Spleen (tissue), 11 donors: ENCODE measurements at regions not wholly inside any gene's neighbourhood (a gene's known extent, or its start where the extent isn't known, plus 50 kb on each side); places are given as distances from the start of the nearest gene placed in this dataset.

ENCODE experiments used
- DNase-seq: peaks from one replicate; pipeline ENCODE4 v3.0.0-alpha.2; 2020
- H3K27ac ChIP-seq, 8 donors: fragments of 200-600 bp; sonication (generic) in 7 of 8; 1 replicate in 4 of 8; 2 replicates in 4 of 8; pipeline versions ENCODE4 v1.5.0 to v1.8.0; 2016 to 2021; ENCODE audit warnings: inconsistent platforms in 4 of 8, mild to moderate bottlenecking in 4 of 8, moderate library complexity in 1 of 8
- H3K27me3 ChIP-seq, 7 donors: fragments of 200-600 bp; sonication (generic) in 6 of 7; replicated peaks in 1 of 7; 1 replicate in 4 of 7; 2 replicates in 3 of 7; pipeline versions ENCODE4 v1.5.0 to v1.8.0; 2016 to 2021; ENCODE audit warnings: inconsistent platforms in 3 of 7, mild to moderate bottlenecking in 1 of 7
- H3K36me3 ChIP-seq, 6 donors: fragments of 200-600 bp; sonication (generic) in 5 of 6; 1 replicate in 4 of 6; 2 replicates in 2 of 6; pipeline versions ENCODE4 v1.5.0 to v1.8.0; 2016 to 2021; ENCODE audit warnings: inconsistent platforms in 2 of 6
- H3K4me1 ChIP-seq, 6 donors: fragments of 200-600 bp; sonication (generic) in 5 of 6; 1 replicate in 3 of 6; 2 replicates in 3 of 6; pipeline versions ENCODE4 v1.5.0 to v1.8.0; 2016 to 2021; ENCODE audit warnings: inconsistent platforms in 3 of 6
- H3K4me3 ChIP-seq, 8 donors: fragments of 200-600 bp; sonication (generic) in 7 of 8; 1 replicate in 4 of 8; 2 replicates in 4 of 8; pipeline versions ENCODE4 v1.5.0 to v1.8.0; 2016 to 2021; ENCODE audit warnings: inconsistent platforms in 4 of 8, mild to moderate bottlenecking in 4 of 8, moderate library complexity in 2 of 8
- H3K9me3 ChIP-seq, 8 donors: fragments of 200-600 bp; sonication (generic) in 7 of 8; 1 replicate in 4 of 8; 2 replicates in 4 of 8; pipeline versions ENCODE4 v1.5.0 to v1.8.0; 2016 to 2021; ENCODE audit warnings: inconsistent platforms in 4 of 8
- CTCF ChIP-seq, 11 experiments: fragments of 200-600 bp in 7 of 11; fragments of 450-650 bp in 4 of 11; sonication (generic) in 4 of 11; IDR thresholded peaks in 8 of 11; conservative IDR thresholded peaks in 3 of 11; 1 replicate in 7 of 11; 2 replicates in 4 of 11; pipeline versions ENCODE4 v1.4.0 to v1.8.0; 2016 to 2021; ENCODE audit warnings: antibody characterized with exemption in 11 of 11, inconsistent platforms in 4 of 11, mild to moderate bottlenecking in 1 of 11
- POLR2A ChIP-seq, 3 donors: fragments of 450-650 bp; IDR thresholded peaks; one replicate each; pipeline ENCODE4 v1.5.1; 2017; ENCODE audit warnings: antibody characterized with exemption in 3 of 3, mild to moderate bottlenecking in 1 of 3
- POLR2AphosphoS5 ChIP-seq, 3 donors: sonication (generic); formaldehyde crosslinking; IDR thresholded peaks; one replicate each; pipeline ENCODE4 v1.5.1; 2017; ENCODE audit warnings: antibody characterized with exemption in 3 of 3
- WGBS, 5 donors: extraction: QIAGEN DNeasy Blood & Tissue Kit in 3 of 5; methylation state at CpG; one replicate each; pipeline versions ENCODE4 v1.1.5 to v1.1.7; 2013 to 2018; 5-methylcytosine and 5-hydroxymethylcytosine counted together
- intact Hi-C: fragments of 100-400 bp; cut with DNase I; formaldehyde crosslinking; loops from one replicate; pipeline ENCODE4 v1.15.0; 2023; ENCODE audit warnings: low total_unique reads
- donor health status: healthy with polysubstance abuse.
- donor health status: DM: no; HTN: no; CAD: no; lungs with moderate emphysema.
- donor health status: DM: no; HTN: no; CAD: no.
- donor health status: Bipolar disorder and iron deficiency.
- donor health status: healthy.
- donor health status: DM: no; HTN: no; CAD: no.
- donor health status: DM: yes; HTN: yes; CAD: no.

GRCh38 chr4:136841526-136841925 lies 690.8 kb downstream of the PCDH18 start:
- intact Hi-C loops = no loop called here
- H3K9me3 ChIP-seq = peaks cover 0 to 18% (median 3%) of the 10 kb centered on the region in 8 donors
- H3K36me3 ChIP-seq = no peaks in the 10 kb centered on the region
- no peaks in the 10 kb centered on the region for H3K4me1 ChIP-seq
- H3K27me3 ChIP-seq = no peaks in the 10 kb centered on the region
- no peak for DNase-seq
- TF ChIP-seq POLR2A (IDR thresholded peaks at IDR 0.05) (no peak), POLR2AphosphoS5 (IDR thresholded peaks at IDR 0.05) (no peak), CTCF (IDR thresholded peaks at IDR 0.05 in 8 of 11, conservative IDR thresholded peaks at IDR 0.05 in 3 of 11) (no peak)
- no peak overlapping the region for H3K4me3 ChIP-seq
- 60 to 89% (median 79%) methylated on average over 2 of the region's 2 CpGs for WGBS, 5 donors
- H3K27ac ChIP-seq = no peak overlapping the region

GRCh38 chr4:136838607-136839006 lies 693.7 kb downstream of the PCDH18 start:
- DNase-seq = no peak
- Histone ChIP-seq H3K36me3 (no peaks in the 10 kb centered on the region), H3K4me3 (no peak overlapping the region), H3K4me1 (no peaks in the 10 kb centered on the region), H3K27ac (no peak overlapping the region), H3K27me3 (no peaks in the 10 kb centered on the region), H3K9me3 (peaks cover 0 to 8% (median 3%) of the 10 kb centered on the region in 8 donors)
- TF ChIP-seq POLR2A (IDR thresholded peaks at IDR 0.05) (no peak), POLR2AphosphoS5 (IDR thresholded peaks at IDR 0.05) (no peak), CTCF (IDR thresholded peaks at IDR 0.05 in 8 of 11, conservative IDR thresholded peaks at IDR 0.05 in 3 of 11) (no peak)
- intact Hi-C loops = no loop called here

- H3K4me3 ChIP-seq = no peak overlapping the region
- no peaks in the 10 kb centered on the region for H3K27me3 ChIP-seq
- no peak for TF ChIP-seq POLR2A (IDR thresholded peaks at IDR 0.05)
- no peak for TF ChIP-seq POLR2AphosphoS5 (IDR thresholded peaks at IDR 0.05)
- no peak for TF ChIP-seq CTCF (IDR thresholded peaks at IDR 0.05 in 8 of 11, conservative IDR thresholded peaks at IDR 0.05 in 3 of 11)
- no peaks in the 10 kb centered on the region for H3K9me3 ChIP-seq
- H3K27ac ChIP-seq = no peak overlapping the region
- DNase-seq = no peak
- no peaks in the 10 kb centered on the region for H3K36me3 ChIP-seq
- intact Hi-C loops = no loop called here
- 63 to 84% (median 76%) methylated on average over 3 of the region's 3 CpGs for WGBS, 5 donors
- H3K4me1 ChIP-seq = no peaks in the 10 kb centered on the region
These were observed 700.7 kb downstream of the PCDH18 start for GRCh38 chr4:136831553-136831952.

- intact Hi-C loops = no loop called here
- no peak overlapping the region for H3K4me3 ChIP-seq
- H3K27ac ChIP-seq = no peak overlapping the region
- H3K27me3 ChIP-seq = no peaks in the 10 kb centered on the region
- no peaks in the 10 kb centered on the region for H3K4me1 ChIP-seq
- no peaks in the 10 kb centered on the region for H3K36me3 ChIP-seq
- H3K9me3 ChIP-seq = peaks cover 0 to under 1% (median 0%) of the 10 kb centered on the region in 8 donors
- DNase-seq = no peak
- no peak for TF ChIP-seq CTCF (IDR thresholded peaks at IDR 0.05 in 8 of 11, conservative IDR thresholded peaks at IDR 0.05 in 3 of 11)
- TF ChIP-seq POLR2AphosphoS5 (IDR thresholded peaks at IDR 0.05) = no peak
- TF ChIP-seq POLR2A (IDR thresholded peaks at IDR 0.05) = no peak
These were observed 703.0 kb downstream of the PCDH18 start for GRCh38 chr4:136829280-136829679.
